Tibial nerve (tissue), 4 donors: ENCODE measurements at regions not wholly inside any gene's neighbourhood (a gene's known extent, or its start where the extent isn't known, plus 50 kb on each side); places are given as distances from the start of the nearest gene placed in this dataset.
"Not testable (repeated sequence)": the region's sequence is repeated elsewhere in the genome, so short reads cannot be mapped to it uniquely, and the experiment has no call there.

Source experiments
- DNase-seq, 2 donors: peaks; one replicate each; pipeline ENCODE4 v3.0.0-alpha.2; 2019; ENCODE audit warnings: low spot score in 2 of 2
- H3K27ac ChIP-seq, 4 donors: fragments of 200-600 bp; sonication (generic) in 3 of 4; one replicate each; pipeline ENCODE4 v1.5.1; 2017 to 2019; ENCODE audit warnings: mild to moderate bottlenecking in 1 of 4
- H3K27me3 ChIP-seq, 2 donors: fragments of 200-600 bp; sonication (generic) in 1 of 2; one replicate each; pipeline versions ENCODE4 v1.5.1 to v1.6.0; 2017 to 2019
- H3K36me3 ChIP-seq, 3 donors: fragments of 200-600 bp; sonication (generic); one replicate each; pipeline ENCODE4 v1.5.1; 2018 to 2019
- H3K4me1 ChIP-seq, 4 donors: fragments of 200-600 bp; sonication (generic) in 3 of 4; one replicate each; pipeline ENCODE4 v1.5.1; 2017 to 2019
- H3K4me3 ChIP-seq, 4 donors: fragments of 200-600 bp; sonication (generic) in 3 of 4; one replicate each; pipeline ENCODE4 v1.5.1; 2017 to 2019; ENCODE audit warnings: mild to moderate bottlenecking in 1 of 4, moderate library complexity in 1 of 4
- H3K9me3 ChIP-seq, 4 donors: fragments of 200-600 bp; sonication (generic) in 3 of 4; one replicate each; pipeline ENCODE4 v1.5.1; 2017 to 2019
- CTCF ChIP-seq, 5 experiments: fragments of 200-600 bp in 3 of 5; fragments of 450-650 bp in 2 of 5; sonication (generic) in 3 of 5; IDR thresholded peaks; one replicate each; pipeline ENCODE4 v1.5.1; 2016 to 2019; ENCODE audit warnings: antibody characterized with exemption in 5 of 5, mild to moderate bottlenecking in 3 of 5, moderate library complexity in 2 of 5
- EP300 ChIP-seq, 2 donors: sonication (generic); formaldehyde crosslinking; IDR thresholded peaks; one replicate each; pipeline ENCODE4 v1.6.1; 2017; ENCODE audit warnings: antibody characterized with exemption in 2 of 2, mild to moderate bottlenecking in 1 of 2
- POLR2A ChIP-seq, 2 donors: fragments of 450-650 bp; IDR thresholded peaks; one replicate each; pipeline ENCODE4 v1.6.1; 2017; ENCODE audit warnings: antibody characterized with exemption in 2 of 2, mild to moderate bottlenecking in 2 of 2, moderate library complexity in 2 of 2
- WGBS, 2 donors: methylation state at CpG; one replicate each; pipeline ENCODE4 v1.1.5; 2018; 5-methylcytosine and 5-hydroxymethylcytosine counted together

GRCh38 chr3:153785901-153786300 lies 335.3 kb upstream of the ARHGEF26 start:
- H3K4me3 ChIP-seq = no peak overlapping the region
- TF ChIP-seq CTCF (IDR thresholded peaks at IDR 0.05) (no peak), EP300 (IDR thresholded peaks at IDR 0.05) (no peak), POLR2A (IDR thresholded peaks at IDR 0.05) (no peak)
- peaks cover 0 to 40% (median 11%) of the 10 kb centered on the region in 4 donors for H3K4me1 ChIP-seq
- H3K9me3 ChIP-seq = no peaks in the 10 kb centered on the region
- H3K27me3 ChIP-seq = no peaks in the 10 kb centered on the region
- H3K36me3 ChIP-seq = no peaks in the 10 kb centered on the region
- 78 to 83% methylated on average over 3 of the region's 3 CpGs for WGBS, 2 donors
- no peak for DNase-seq
- peak overlapping the region in 3 of 4 donors; percentile 10 to 80 (median 79) for H3K27ac ChIP-seq

- 46 to 56% methylated on average over 3 of the region's 3 CpGs for WGBS, 2 donors
- peak overlapping the region in 1 of 4 donors; percentile 44 for H3K27ac ChIP-seq
- no peaks in the 10 kb centered on the region for H3K27me3 ChIP-seq
- no peak overlapping the region for H3K4me3 ChIP-seq
- no peak for DNase-seq
- no peak for TF ChIP-seq POLR2A (IDR thresholded peaks at IDR 0.05)
- TF ChIP-seq EP300 (IDR thresholded peaks at IDR 0.05) = no peak
- no peak for TF ChIP-seq CTCF (IDR thresholded peaks at IDR 0.05)
- no peaks in the 10 kb centered on the region for H3K36me3 ChIP-seq
- H3K9me3 ChIP-seq = no peaks in the 10 kb centered on the region
- H3K4me1 ChIP-seq = peaks cover 0 to 20% (median 3%) of the 10 kb centered on the region in 4 donors
Observed at GRCh38 chr3:153789380-153789779, 331.8 kb upstream of the ARHGEF26 start.

GRCh38 chr3:153797056-153797455 lies 324.1 kb upstream of the ARHGEF26 start:
- H3K36me3 ChIP-seq, H3K27ac ChIP-seq, H3K9me3 ChIP-seq, H3K27me3 ChIP-seq, DNase-seq, H3K4me1 ChIP-seq, H3K4me3 ChIP-seq: not testable (repeated sequence)
- WGBS, 2 donors = 90 to 92% methylated on average over 7 to 12 of the region's 13 CpGs

- no peaks in the 10 kb centered on the region for H3K4me1 ChIP-seq
- no peak overlapping the region for H3K4me3 ChIP-seq
- no peaks in the 10 kb centered on the region for H3K9me3 ChIP-seq
- H3K27me3 ChIP-seq = no peaks in the 10 kb centered on the region
- no peak for TF ChIP-seq EP300 (IDR thresholded peaks at IDR 0.05)
- TF ChIP-seq POLR2A (IDR thresholded peaks at IDR 0.05) = no peak
- no peak for TF ChIP-seq CTCF (IDR thresholded peaks at IDR 0.05)
- no peak for DNase-seq
- WGBS, 2 donors = 44 to 49% methylated on average over 2 of the region's 2 CpGs
- no peaks in the 10 kb centered on the region for H3K36me3 ChIP-seq
- no peak overlapping the region for H3K27ac ChIP-seq
Observed at GRCh38 chr3:153809097-153809496, 312.1 kb upstream of the ARHGEF26 start.

GRCh38 chr3:153818338-153818737 lies 302.9 kb upstream of the ARHGEF26 start:
- no peaks in the 10 kb centered on the region for H3K36me3 ChIP-seq
- TF ChIP-seq EP300 (IDR thresholded peaks at IDR 0.05) (no peak), CTCF (IDR thresholded peaks at IDR 0.05) (no peak), POLR2A (IDR thresholded peaks at IDR 0.05) (no peak)
- H3K27me3 ChIP-seq = no peaks in the 10 kb centered on the region
- DNase-seq = no peak
- no peaks in the 10 kb centered on the region for H3K4me1 ChIP-seq
- H3K27ac ChIP-seq = no peak overlapping the region
- H3K9me3 ChIP-seq = no peaks in the 10 kb centered on the region
- H3K4me3 ChIP-seq = no peak overlapping the region

- no peaks in the 10 kb centered on the region for H3K4me1 ChIP-seq
- no peaks in the 10 kb centered on the region for H3K36me3 ChIP-seq
- no peak for DNase-seq
- no peaks in the 10 kb centered on the region for H3K9me3 ChIP-seq
- no peak overlapping the region for H3K4me3 ChIP-seq
- TF ChIP-seq CTCF (IDR thresholded peaks at IDR 0.05) (no peak), POLR2A (IDR thresholded peaks at IDR 0.05) (no peak)
- no peaks in the 10 kb centered on the region for H3K27me3 ChIP-seq
- H3K27ac ChIP-seq = no peak overlapping the region
Observed at GRCh38 chr3:153820035-153820434, 301.2 kb upstream of the ARHGEF26 start.

- DNase-seq, H3K27ac ChIP-seq, H3K4me1 ChIP-seq, H3K4me3 ChIP-seq, H3K36me3 ChIP-seq, H3K9me3 ChIP-seq, H3K27me3 ChIP-seq: not testable (repeated sequence)
- 93% methylated on average over 3 of the region's 3 CpGs for WGBS, 2 donors
Observed at GRCh38 chr3:153828346-153828745, 292.8 kb upstream of the ARHGEF26 start.
